NCI-H2107 treated with DMSO at 0.1 percent for 48 hours (cell line): ENCODE measurements at regions not wholly inside any gene's neighbourhood (a gene's known extent, or its start where the extent isn't known, plus 50 kb on each side); places are given as distances from the start of the nearest gene placed in this dataset.

Experiments used
- DNase-seq: peaks from one replicate; lab custom pipeline; 2025; ENCODE audit not compliant: unreplicated experiment; lab: John Stamatoyannopoulos, UW

DNA sequence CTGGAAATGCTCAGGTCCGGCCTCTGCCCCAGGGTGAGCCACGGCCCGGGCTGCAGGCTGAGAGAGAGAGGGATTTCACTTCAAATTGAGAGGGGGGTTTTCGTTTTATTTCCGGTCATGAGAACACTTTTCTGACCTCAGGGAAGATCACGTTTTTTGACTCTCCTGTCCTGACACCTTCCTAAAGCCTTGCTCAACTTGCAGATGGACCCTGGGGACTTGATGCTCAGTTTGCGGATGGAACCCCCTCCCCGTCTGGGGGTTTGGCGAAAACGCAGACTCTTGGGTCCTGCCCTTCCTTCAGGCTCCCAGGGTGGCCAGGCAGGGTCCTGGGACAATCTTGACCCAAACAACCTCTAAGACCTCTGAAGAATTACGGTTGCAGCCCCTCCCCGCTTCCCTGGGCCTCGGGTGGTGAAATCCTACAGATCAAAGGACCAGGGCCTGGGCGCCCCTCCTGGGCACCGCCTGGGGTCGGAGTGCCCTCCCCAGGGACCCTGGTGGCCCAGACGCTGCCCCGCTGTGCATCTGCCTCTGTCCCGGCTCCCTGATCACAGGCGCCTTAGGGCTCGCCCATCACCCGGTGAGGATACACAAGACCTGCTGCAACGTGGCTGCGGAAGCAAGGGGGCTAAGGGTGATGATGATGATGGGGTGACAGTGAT lies 148.2 kb downstream of the ERMARD start:
- no peak for DNase-seq

DNA sequence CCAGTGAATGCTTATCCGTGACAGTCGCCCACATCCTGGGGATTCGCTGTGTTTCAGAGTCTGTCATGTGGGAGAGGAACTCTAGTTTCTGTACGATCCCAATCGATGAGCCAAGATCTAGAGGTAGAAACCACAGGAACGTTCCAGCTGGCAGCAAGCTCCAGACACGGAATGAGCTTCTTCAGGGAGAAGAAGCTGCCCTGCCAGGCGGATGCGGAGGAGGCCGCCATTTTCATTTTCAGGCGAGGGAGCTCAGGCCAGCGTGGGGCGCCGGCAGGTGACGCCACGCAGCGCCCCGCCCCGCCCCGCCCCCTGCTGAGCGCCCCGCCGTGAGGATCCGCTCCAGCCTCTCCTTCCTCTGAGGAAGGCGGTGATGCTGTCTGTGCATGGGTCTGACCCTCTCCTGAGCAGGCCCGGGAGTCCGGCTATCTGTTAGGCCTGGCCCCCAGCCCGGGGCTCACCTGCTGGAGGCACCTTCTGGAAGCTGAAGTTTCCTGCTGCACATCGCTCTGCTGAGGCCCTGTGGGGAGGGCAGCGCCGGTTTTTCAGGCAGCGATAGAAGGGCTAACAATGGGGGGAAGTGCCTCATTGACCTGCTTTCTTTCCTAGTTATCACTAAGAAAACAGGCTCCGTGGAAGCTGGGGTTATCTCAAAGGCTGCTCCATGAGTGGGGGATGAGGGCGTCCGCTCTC lies 147.5 kb downstream of the ERMARD start:
- DNase-seq = no peak

DNA sequence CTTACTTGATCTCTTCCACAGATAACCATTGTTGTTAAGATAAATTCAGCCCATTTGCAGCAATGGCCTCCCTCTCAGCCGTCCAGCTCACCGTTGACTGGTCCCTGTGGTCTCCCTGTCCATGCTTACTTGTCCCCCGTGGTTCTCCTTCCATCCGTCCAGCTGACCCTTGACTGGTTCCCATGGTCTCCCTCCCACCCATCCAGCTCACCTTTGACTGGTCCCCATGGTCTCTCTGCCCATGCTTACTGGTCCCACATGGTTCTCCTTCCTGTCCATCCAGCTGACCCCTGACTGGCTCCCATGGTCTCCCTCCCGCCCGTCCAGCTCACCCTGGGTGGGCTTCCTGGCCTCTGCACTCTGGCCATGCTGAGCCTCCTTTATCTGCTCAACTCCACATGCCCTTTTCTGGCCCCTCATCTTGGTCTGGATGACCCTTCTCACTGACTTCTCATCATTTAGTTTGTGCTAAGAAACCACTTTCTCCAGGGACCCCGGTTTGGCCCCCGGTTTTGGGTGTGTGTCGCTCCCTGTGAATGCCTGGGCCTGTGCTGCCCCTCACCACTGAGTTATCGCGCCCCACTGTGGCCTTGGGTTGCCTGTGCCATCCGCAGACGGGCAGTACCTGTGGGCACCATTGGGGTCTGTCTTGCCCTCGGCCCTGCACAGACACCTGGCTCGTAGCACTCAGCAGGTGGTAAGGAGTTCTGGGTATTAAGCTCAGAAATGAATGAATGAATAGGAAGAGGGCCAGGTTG lies 146.4 kb downstream of the ERMARD start:
- no peak for DNase-seq

DNA sequence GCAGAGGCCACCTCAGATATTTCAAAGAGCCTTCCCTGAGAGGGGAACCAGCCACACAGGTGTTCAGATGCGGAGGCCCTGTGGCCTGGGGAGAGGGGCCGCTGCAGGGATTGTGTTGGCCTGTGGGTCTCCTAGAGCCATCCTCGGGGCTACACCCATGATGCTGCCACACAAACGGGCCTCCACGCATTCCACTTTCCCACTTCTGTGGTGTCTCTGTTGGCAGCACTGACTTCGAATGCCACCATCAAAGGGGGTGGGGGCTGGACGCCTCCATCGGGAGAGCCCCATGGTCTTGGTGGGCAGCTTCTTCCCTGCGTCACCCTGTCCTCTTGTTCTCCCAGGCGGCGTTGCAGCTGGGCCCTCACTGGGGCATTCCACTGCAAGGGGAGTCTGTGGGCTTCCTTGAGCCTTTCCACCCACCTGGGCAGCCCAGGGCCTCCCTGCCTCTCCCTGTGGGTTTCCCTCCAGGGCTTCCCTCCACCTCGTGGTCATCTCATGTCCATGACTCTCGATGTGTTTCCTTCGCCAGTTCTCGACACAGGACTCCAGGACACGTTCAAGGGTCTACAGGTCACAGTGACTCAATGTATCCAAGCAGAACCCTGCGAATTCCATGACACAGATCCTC lies 145.5 kb downstream of the ERMARD start:
- no peak for DNase-seq

DNA sequence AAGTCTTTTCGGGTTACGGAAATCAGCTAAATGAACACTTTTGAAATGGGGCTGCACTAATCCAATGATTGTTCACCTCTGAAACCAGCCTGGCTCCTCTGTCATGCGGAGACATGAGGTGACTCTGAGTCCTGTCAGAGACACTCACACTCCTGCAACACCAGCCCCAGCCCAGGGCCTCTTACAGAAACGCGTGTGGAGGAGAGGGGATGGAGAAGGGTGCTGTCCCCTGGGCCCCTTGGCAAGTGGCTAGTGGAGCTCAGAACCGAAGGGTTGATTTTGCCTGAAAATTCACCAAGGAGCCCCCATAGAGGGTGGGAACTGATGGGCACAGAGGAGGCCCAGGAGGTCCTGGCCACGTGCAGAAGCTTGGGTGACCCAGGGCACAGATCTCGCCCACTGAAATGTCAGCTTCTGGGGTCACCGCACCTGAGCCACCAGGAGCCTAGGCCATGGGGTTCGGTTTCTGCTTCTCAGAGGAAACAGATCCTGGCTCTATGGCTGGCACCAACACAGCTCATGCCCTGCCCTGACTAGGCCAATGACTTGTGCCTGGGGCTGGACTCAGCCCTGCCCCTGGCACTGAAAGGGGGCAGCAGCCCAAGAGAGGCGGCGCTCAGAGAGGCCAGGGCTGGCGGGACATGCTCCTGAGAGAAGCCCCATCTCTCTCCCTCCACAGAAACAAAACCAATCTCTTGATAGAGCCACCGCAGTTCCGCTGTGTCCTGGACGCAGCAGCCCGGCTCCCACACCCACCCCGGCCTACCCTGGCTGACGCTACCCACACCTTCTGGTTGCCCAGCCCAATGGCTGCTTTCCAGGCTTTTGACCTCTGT lies 144.7 kb downstream of the ERMARD start:
- no peak for DNase-seq

DNA sequence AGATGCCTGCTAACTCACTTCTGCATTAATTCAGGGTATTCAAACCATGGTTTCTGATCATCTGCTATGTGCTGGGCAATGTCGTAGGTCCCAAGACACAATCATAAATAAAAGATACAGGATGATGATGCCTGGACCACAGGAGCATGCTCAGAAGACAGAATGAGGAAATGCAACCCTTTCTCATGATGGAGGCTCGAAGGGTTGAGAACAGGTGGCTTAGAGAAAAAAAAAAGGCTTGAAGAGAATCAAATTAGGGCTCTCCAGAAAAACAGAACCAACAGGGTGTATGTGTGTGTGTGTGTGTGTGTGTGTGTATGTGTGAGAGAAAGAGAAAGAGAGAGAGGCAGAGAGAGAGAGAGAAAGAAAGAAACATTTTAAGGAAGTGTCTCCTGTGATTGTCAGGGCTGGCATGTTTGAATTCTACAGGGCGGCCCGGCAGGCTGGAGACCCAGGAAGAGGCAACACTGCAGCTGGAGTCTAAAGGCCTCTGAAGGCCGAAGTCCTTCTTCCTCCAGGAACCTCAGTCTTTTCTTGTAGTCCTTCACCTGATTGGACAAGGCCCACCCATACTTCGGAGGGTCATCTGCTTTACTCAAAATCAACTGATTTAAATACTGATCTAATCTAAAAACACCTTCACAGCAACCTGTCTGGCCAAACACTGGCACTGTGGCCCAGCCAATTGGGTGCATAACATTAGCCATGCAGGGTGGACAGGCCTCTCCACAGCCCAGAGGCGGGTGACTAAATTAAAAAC lies 143.8 kb downstream of the ERMARD start:
- DNase-seq = no peak

DNA sequence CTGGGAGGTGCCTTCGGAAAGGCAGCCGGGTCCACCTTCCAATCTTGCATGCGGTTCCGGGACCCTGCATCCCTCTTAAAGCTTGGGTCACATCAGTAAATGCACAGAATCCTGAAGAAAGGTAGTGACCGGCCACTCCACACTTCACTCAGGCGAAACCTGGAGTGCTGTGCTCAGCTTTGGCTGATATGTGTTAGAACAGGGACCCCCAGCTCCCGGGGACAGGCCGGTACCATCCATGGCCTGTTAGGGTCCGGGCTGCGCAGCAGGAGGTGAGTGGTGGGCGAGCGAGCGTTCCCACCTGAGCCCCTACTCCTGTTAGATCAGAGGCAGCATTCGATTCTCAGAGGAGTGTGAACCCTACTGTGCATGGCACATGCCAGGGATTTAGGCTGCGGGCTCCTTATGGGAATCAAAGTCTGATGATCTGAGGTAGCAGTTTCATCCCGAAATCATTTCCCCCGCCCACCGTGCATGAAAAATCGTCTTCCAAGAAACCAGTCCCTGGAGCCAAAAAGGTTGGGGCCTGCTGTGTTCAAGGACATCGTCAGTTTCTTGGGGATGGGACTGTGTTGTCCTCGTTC lies 143.0 kb downstream of the ERMARD start:
- DNase-seq = no peak

DNA sequence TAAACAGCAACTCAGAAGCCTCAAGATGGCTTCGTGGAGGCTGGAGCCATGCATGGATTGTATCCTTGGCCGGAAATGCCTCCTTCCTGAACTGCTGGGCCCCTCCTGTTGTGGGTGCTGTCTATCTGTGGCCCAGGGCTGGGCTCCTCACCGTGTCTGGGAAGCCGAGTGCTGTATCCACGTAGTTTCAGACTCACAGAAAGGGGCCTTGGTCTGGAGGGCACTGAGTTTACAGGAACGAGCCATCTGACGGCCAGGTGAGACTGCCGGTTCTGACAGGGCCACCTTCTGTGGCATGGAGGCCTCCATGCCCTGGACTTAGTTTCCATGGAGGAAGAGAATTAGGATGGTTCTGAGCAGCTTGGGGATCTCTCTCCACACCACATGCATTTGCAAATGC lies 142.2 kb downstream of the ERMARD start:
- no peak for DNase-seq

DNA sequence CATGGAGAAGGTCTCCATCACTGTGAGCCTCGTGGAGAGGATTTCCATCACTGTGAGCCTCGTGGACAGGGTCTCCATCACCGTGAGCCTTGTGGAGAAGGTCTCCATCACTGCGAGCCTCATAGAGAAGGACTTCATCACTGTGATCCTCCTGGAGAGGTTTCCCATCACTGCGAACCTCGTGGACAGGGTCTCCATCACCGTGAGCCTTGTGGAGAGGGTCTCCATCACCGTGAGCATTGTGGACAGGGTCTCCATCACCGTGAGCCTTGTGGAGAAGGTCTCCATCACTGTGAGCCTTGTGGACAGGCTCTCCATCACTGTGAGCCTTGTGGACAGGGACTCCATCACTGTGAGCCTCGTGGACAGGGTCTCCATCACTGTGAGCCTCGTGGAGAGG lies 140.4 kb downstream of the ERMARD start:
- DNase-seq = no peak

DNA sequence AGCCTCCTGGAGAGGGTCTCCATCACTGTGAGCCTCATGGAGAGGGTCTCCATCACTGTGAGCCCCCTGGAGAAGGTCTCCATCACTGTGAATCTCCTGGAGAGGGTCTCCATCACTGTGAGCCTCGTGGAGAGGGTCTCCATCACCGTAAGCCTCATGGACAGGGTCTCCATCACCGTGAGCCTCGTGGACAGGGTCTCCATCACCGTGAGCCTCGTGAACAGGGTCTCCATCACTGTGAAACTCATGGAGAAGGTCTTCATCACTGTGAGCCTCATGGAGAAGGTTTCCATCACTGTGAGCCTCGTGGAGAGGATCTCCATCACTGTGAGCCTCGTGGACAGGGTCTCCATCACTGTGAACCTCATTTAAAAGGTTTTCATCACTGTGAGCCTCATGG lies 140.0 kb downstream of the ERMARD start:
- no peak for DNase-seq

DNA sequence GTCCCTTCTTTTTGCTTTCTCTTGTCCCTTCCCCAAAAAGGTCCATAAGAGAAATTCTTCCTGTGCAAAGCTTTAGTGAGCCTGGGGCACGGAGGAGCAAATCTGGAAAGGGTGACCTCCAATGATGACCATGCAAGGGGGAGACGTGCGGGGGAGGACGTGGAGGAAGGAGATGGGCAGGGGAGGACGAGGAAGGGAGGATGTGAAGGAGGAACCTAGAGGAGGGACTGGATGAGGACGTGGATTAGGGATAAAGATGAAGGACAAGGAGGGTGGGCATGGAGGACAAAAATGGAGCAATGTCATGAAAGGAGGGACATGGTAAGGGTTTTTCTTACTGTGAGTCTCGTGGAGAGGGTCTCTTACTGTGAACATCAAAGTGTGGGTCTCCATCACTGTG lies 139.5 kb downstream of the ERMARD start:
- DNase-seq = no peak

DNA sequence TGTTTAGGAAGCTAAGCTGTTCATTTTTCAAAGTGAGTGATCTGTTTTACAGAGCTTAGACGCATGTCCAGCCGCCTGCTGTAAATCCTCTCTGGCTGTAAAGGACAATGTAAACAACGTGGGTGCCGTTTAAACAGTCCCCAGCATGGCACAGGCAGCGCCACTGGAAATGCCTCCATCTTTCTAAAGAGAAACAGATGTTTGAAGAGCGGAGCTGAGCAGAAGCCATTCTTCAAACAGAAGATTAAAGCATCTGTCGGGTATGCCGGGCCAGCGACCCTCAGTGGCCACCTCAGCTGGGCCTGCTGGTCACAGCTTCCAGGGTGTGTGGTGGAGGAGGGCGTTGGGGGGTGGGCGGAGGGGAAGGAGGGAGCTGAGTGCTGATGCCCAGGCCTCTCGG lies 138.6 kb downstream of the ERMARD start:
- DNase-seq = no peak

DNA sequence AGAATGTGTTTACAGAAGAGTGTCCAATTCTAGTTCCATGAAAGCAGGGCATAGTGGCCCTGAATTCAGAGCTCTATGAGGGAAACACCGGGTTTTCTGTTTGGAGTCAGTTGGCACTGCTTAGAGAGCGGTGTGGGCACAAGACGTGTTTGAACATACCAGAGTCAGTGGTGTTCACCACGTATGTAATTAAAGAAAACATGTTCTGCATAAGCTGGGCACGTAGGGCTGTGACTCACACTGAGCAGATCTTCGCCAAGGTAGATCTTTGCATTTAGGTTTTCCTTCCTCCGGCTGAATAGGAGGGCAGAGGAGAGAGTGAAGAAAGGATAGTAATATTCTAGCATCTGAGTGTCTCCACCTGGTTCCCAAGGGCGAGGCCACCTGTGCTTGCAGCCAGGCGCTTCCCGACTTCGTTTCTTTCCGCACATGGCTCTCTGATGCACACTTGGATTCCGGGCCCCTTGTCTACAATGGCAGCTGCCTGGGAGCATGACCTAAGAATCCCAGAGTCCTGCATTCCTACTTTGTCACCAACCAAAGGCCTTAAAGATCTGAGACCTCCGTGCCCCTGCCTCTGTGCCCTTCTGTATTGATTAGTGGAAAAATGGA lies 136.2 kb downstream of the ERMARD start:
- DNase-seq = no peak

DNA sequence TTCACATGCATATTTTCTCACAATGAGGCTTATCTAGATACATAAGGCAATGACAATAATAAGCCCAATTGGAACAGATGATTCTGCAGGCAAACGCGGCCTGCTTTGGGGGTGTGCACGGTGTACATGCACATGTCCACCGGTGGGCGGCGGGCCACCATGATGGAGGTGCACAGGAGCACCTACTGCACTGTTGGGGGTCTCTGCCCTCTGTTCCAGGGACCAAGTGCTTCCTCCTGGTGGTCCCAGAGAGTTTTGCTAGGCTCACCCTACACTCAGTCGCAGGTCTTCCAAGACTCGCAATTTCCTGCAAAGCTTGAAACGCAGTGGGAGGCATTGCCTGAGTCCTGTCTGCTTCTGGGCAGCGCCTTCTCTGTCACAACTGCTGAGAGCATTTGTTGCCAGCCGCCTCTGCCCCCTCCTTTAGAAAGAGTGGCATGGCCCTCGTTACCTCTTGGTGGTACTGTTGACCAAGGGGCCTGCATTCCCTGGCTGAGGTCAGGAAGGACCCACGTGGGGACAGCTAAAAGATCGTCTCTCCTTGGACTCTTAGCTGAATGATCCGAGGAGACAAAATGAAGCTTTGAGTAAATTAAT lies 135.3 kb downstream of the ERMARD start:
- DNase-seq = no peak

DNA sequence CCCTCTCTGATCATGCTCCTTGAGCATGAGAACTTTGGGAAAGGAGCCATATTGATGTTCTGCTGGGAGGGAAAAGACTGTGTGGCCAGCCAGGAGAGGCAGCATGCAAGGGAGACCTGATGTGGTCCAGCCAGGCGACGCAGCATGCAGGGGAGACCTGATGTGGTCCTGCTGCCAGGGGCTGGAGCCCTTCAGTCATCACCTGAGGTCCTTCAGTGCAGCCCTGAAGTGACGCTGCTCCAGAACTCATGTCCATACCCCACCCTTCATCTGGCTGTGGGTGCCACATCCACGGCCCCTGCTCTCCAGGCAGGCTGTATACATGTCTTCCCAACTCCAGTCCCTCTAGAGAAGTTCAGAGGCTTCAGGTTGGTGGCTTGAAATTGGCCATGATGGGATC lies 134.4 kb downstream of the ERMARD start:
- no peak for DNase-seq

DNA sequence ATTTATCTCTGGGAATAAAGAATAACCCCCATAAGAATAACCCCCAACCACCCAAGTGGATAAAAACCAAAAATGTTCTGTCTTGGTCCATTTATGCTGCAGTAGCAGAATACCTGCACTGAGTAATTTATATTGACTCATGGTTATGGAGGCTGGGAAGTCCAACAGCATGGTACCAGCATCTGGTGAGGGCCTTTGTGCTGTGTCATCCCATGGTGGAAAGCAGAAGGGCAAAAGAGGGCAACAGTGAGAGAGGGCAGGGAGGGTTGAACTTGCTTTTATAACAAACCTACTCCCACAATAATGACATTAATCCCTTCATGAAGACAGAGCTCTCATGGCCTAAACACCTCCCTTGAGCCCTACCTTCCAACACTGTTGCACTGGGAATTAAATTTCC lies 133.7 kb downstream of the ERMARD start:
- no peak for DNase-seq

DNA sequence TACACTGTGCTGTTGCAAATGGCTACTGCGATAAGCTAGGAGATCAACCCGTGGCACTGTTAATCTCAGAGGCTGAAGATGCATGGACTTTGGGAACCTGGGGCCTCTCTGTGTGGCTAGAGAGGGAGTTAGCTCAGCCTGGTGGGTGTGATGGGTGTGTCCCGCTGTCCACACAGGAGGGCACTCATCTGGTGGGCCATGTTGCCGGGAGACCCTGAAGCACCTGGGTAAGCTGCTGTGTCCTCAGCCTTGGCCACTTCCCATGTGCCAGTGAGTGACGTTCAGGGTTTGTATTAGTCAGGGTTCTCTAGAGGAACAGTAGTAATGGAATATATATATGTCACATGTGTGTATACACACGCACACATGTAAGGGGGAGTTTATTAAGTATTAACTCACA lies 132.7 kb downstream of the ERMARD start:
- DNase-seq = no peak

DNA sequence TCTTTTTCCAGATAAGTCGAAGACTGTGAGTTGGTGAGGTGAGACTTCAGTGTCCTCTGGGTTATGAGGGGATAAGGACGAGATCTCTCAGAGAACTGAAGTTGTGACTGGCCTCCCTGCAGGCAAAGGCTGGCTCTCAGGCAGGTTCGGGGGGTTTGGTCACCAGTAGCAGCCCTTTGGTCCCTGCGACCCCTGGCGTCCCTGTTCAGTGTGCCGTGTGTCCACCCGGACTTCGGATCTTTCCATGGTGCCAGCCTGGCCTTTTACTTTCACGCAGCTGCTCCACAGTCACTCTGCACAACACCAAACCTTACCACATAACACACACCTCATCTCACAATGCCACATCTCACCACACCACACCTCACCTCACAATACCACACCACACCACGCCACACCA lies 131.9 kb downstream of the ERMARD start:
- no peak for DNase-seq

DNA sequence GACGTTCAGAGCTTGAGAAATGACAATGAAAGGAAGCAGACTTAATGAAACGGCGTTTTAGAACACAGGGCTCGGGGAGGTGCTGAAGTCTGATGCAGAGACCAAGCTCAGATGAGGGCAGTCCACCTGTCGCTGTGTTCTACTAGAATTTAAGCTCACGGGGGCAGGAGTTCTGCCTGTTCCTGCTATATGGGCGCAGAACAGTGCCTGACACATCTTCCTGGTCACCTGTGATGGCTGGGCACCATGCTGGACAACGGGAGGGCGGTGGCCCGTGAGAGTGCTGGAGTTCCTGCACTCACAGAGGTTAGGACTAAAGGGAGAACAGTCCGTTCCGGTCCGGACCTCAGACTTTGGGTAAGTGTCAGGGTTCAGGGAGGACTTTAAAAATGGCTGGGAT lies 130.6 kb downstream of the ERMARD start:
- DNase-seq = no peak
